HG03571 (cell line): ENCODE measurements at regions not wholly inside any gene's neighbourhood (a gene's known extent, or its start where the extent isn't known, plus 50 kb on each side); places are given as distances from the start of the nearest gene placed in this dataset.

Experiments used
- ATAC-seq: cut with Tn5 transposase; IDR thresholded peaks from one replicate; pipeline ENCODE4 v1.9.1; 2021; ENCODE audit not compliant: unreplicated experiment

GRCh38 chr9:79120941-79121340 is 450.8 kb upstream of the TLE4 start:
- ATAC-seq, result no peak

GRCh38 chr9:79123415-79123814 is 448.4 kb upstream of the TLE4 start:
- ATAC-seq, result no peak

GRCh38 chr9:79127661-79128060 is 444.1 kb upstream of the TLE4 start:
- ATAC-seq, result no peak

GRCh38 chr9:79129865-79130480 is 441.8 kb upstream of the TLE4 start:
- no peak for ATAC-seq

- no peak for ATAC-seq
Observed at GRCh38 chr9:79131246-79131774, 440.5 kb upstream of the TLE4 start.

- ATAC-seq, result no peak
Observed at GRCh38 chr9:79131824-79132377, 439.9 kb upstream of the TLE4 start.

GRCh38 chr9:79134654-79135053 is 437.1 kb upstream of the TLE4 start:
- no peak for ATAC-seq

- no peak for ATAC-seq
Observed at GRCh38 chr9:79135681-79136415, 435.9 kb upstream of the TLE4 start.

- no peak for ATAC-seq
Observed at GRCh38 chr9:79140751-79141150, 431.0 kb upstream of the TLE4 start.

- ATAC-seq, result no peak
Observed at GRCh38 chr9:79143211-79143610, 428.6 kb upstream of the TLE4 start.

GRCh38 chr9:79145442-79145841 is 426.3 kb upstream of the TLE4 start:
- ATAC-seq, result no peak

GRCh38 chr9:79149585-79149984 is 422.2 kb upstream of the TLE4 start:
- ATAC-seq, result no peak

GRCh38 chr9:79151791-79152190 is 420.0 kb upstream of the TLE4 start:
- no peak for ATAC-seq

GRCh38 chr9:79152306-79152705 is 419.5 kb upstream of the TLE4 start:
- no peak for ATAC-seq

GRCh38 chr9:79154806-79155205 is 417.0 kb upstream of the TLE4 start:
- ATAC-seq, result no peak

- no peak for ATAC-seq
Observed at GRCh38 chr9:79155308-79155707, 416.5 kb upstream of the TLE4 start.

- ATAC-seq, result no peak
Observed at GRCh38 chr9:79163544-79163943, 408.2 kb upstream of the TLE4 start.

- ATAC-seq, result no peak
Observed at GRCh38 chr9:79164406-79164805, 407.4 kb upstream of the TLE4 start.

GRCh38 chr9:79165020-79165780 is 406.6 kb upstream of the TLE4 start:
- no peak for ATAC-seq

- ATAC-seq, result no peak
Observed at GRCh38 chr9:79166005-79166404, 405.8 kb upstream of the TLE4 start.

- ATAC-seq, result no peak
Observed at GRCh38 chr9:79170643-79171042, 401.1 kb upstream of the TLE4 start.

GRCh38 chr9:79173932-79174331 is 397.8 kb upstream of the TLE4 start:
- ATAC-seq, result no peak
